Smooth muscle cell (in vitro differentiated cells): ENCODE measurements at regions not wholly inside any gene's neighbourhood (a gene's known extent, or its start where the extent isn't known, plus 50 kb on each side); places are given as distances from the start of the nearest gene placed in this dataset.

Experiments
- DNase-seq: peaks from one replicate; lab custom pipeline; 2025; ENCODE audit not compliant: unreplicated experiment; lab: John Stamatoyannopoulos, UW
- H2AFZ ChIP-seq: fragments of 200-600 bp; sonication (generic); 2 replicates; pipeline ENCODE4 v1.6.0; 2016; ENCODE audit warnings: antibody characterized with exemption, low read depth, mild to moderate bottlenecking
- H3F3A ChIP-seq: fragments of 200-600 bp; sonication (generic); 2 replicates; pipeline ENCODE4 v1.6.0; 2017; ENCODE audit warnings: antibody characterized with exemption, low read depth
- H3K27ac ChIP-seq: fragments of 200-600 bp; sonication (generic); 2 replicates; pipeline ENCODE4 v1.5.1; 2016; ENCODE audit warnings: low read depth, mild to moderate bottlenecking
- H3K27me3 ChIP-seq: fragments of 200-600 bp; sonication (generic); 2 replicates; pipeline ENCODE4 v1.6.1; 2016; ENCODE audit warnings: low read depth, mild to moderate bottlenecking
- H3K36me3 ChIP-seq: fragments of 200-600 bp; sonication (generic); 2 replicates; pipeline ENCODE4 v1.5.1; 2016; ENCODE audit warnings: low read depth
- H3K4me1 ChIP-seq: fragments of 200-600 bp; sonication (generic); 2 replicates; pipeline ENCODE4 v1.5.1; 2016; ENCODE audit warnings: low read depth
- H3K4me2 ChIP-seq: fragments of 200-600 bp; sonication (generic); 2 replicates; pipeline ENCODE4 v1.6.0; 2016; ENCODE audit warnings: mild to moderate bottlenecking
- H3K4me3 ChIP-seq: fragments of 200-600 bp; sonication (generic); 2 replicates; pipeline ENCODE4 v1.5.1; 2016; ENCODE audit warnings: mild to moderate bottlenecking
- H3K79me2 ChIP-seq: fragments of 200-600 bp; sonication (generic); 2 replicates; pipeline ENCODE4 v1.6.0; 2016; ENCODE audit warnings: low read depth, mild to moderate bottlenecking
- H3K9ac ChIP-seq: fragments of 200-600 bp; sonication (generic); 2 replicates; pipeline ENCODE4 v1.6.0; 2016; ENCODE audit warnings: low read depth
- H3K9me3 ChIP-seq: fragments of 200-600 bp; sonication (generic); replicated peaks from 2 replicates; pipeline ENCODE4 v1.5.1; 2016; ENCODE audit warnings: low read depth
- H4K20me1 ChIP-seq: fragments of 200-600 bp; sonication (generic); 2 replicates; pipeline ENCODE4 v1.6.0; 2016; ENCODE audit warnings: low read depth
- WGBS: methylation state at CpG from one replicate; pipeline ENCODE4 v1.1.7; 2016; ENCODE audit warnings: low lambda C conversion rate; 5-methylcytosine and 5-hydroxymethylcytosine counted together
- TF ChIP-seq, protein P1 (sequence below): fragments of 200-600 bp; sonication (generic); IDR thresholded peaks from 2 replicates; pipeline ENCODE4 v1.5.1; 2017; ENCODE audit warnings: borderline replicate concordance, mild to moderate bottlenecking, antibody characterized with exemption; ENCODE audit not compliant: insufficient read depth, poor library complexity, severe bottlenecking

- H3K4me3 ChIP-seq, result no peak overlapping the region
- H3F3A ChIP-seq, result no peaks in the 10 kb centered on the region
- no peaks in the 10 kb centered on the region for H4K20me1 ChIP-seq
- DNase-seq, result no peak
- TF ChIP-seq, protein P1, sequence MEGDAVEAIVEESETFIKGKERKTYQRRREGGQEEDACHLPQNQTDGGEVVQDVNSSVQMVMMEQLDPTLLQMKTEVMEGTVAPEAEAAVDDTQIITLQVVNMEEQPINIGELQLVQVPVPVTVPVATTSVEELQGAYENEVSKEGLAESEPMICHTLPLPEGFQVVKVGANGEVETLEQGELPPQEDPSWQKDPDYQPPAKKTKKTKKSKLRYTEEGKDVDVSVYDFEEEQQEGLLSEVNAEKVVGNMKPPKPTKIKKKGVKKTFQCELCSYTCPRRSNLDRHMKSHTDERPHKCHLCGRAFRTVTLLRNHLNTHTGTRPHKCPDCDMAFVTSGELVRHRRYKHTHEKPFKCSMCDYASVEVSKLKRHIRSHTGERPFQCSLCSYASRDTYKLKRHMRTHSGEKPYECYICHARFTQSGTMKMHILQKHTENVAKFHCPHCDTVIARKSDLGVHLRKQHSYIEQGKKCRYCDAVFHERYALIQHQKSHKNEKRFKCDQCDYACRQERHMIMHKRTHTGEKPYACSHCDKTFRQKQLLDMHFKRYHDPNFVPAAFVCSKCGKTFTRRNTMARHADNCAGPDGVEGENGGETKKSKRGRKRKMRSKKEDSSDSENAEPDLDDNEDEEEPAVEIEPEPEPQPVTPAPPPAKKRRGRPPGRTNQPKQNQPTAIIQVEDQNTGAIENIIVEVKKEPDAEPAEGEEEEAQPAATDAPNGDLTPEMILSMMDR, result no peak
- no peak overlapping the region for H3K4me2 ChIP-seq
- peak overlapping the region; percentile 9 for H2AFZ ChIP-seq
- 55% methylated on average over 3 of the region's 3 CpGs for WGBS
- no peak overlapping the region for H3K27ac ChIP-seq
- no peaks in the 10 kb centered on the region for H3K79me2 ChIP-seq
- H3K4me1 ChIP-seq, result no peaks in the 10 kb centered on the region
- no peaks in the 10 kb centered on the region for H3K27me3 ChIP-seq
- no peaks in the 10 kb centered on the region for H3K36me3 ChIP-seq
- no peak overlapping the region for H3K9ac ChIP-seq
- no peaks in the 10 kb centered on the region for H3K9me3 ChIP-seq
Observed at GRCh38 chr4:123869286-123870215, 473.0 kb downstream of the SPRY1 start.

DNA sequence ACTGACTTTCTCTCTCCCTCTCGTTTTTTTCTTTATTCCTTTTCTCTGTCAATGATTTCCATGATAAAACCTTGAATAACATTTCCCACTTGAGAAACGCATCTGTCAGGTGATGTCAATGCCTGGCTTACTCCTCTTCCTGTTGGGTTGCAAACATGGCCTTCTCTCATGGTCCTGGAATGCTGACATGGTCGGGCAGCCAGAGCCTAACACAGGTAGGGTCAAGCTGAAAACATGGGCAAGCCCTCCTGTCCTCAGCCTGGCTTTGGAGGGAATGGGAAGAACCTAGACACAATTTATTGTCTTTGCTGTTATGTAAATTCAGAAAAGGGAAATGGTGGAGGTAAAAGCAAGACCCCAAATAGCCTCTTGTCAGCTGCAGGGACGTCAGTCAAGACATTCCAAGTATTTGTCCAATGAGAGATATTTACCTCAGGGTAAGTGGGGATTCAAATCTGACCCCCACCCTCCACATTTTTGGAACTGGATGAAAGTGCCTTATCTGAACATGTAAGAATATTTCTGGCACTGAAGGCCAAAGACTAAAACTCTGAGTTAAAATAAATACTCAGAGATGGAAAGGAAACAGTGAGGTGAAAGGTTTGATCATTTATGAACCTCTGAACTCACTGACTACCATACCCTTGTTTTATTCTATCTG, 473.8 kb downstream of the SPRY1 start:
- Histone ChIP-seq H3K4me3 (no peak overlapping the region), H3K79me2 (no peaks in the 10 kb centered on the region), H3K4me2 (no peak overlapping the region), H3K27me3 (no peaks in the 10 kb centered on the region), H3K27ac (no peak overlapping the region), H3K4me1 (no peaks in the 10 kb centered on the region), H3K9me3 (no peaks in the 10 kb centered on the region), H3F3A (no peaks in the 10 kb centered on the region), H3K36me3 (no peaks in the 10 kb centered on the region), H2AFZ (no peak overlapping the region), H4K20me1 (no peaks in the 10 kb centered on the region), H3K9ac (no peak overlapping the region)
- WGBS, result 76% methylated on average over 4 of the region's 4 CpGs
- TF ChIP-seq, protein P1, result no peak
- DNase-seq, result no peak

DNA sequence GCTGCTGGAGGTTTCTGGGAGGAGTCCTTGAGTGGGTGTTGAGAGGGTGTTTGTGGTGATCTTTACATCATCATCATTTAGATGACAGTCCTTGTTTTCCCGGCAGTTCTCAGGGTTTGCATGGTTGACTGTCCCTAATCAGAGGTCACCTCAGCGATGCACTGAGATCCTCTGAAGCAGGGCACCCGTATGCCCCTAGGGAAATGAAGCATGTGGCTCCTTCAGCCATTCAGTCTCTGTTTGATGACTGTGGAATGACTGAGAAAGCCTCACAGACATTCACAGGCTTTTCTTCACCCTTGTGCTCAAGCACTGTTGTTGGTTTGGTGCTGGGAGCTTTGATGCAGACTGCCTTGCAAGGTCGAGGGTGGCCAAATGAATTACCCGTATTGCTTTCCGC, 474.7 kb downstream of the SPRY1 start:
- no peak for DNase-seq
- Histone ChIP-seq H3K27ac (no peak overlapping the region), H3K4me2 (no peak overlapping the region), H3K4me3 (no peak overlapping the region), H3K4me1 (peaks cover 5% of the 10 kb centered on the region), H3K79me2 (no peaks in the 10 kb centered on the region), H3K9ac (no peak overlapping the region), H3K27me3 (no peaks in the 10 kb centered on the region), H3F3A (no peaks in the 10 kb centered on the region), H3K9me3 (no peaks in the 10 kb centered on the region), H4K20me1 (no peaks in the 10 kb centered on the region), H2AFZ (no peak overlapping the region), H3K36me3 (no peaks in the 10 kb centered on the region)
- TF ChIP-seq, protein P1, result no peak
- 73% methylated on average over 6 of the region's 6 CpGs for WGBS
